ENCODE measurements at regions not wholly inside any gene's neighbourhood (a gene's known extent, or its start where the extent isn't known, plus 50 kb on each side); places are given as distances from the start of the nearest gene placed in this dataset.

- DNase-seq (ENCODE audit: low read depth) = no peak
Observed at GRCh38 chr15:53462651-53463050, 296.8 kb downstream of the WDR72 start.

GRCh38 chr15:53461677-53462076 is 297.8 kb downstream of the WDR72 start:
- DNase-seq (ENCODE audit: low read depth) = no peak

- DNase-seq (ENCODE audit: low read depth) = no peak
Observed at GRCh38 chr15:53458736-53459135, 300.7 kb downstream of the WDR72 start.

- no peak for DNase-seq (ENCODE audit: low read depth)
Observed at GRCh38 chr15:53457479-53457878, 302.0 kb downstream of the WDR72 start.

- no peak for DNase-seq (ENCODE audit: low read depth)
Observed at GRCh38 chr15:53454843-53455721, 304.4 kb downstream of the WDR72 start.

- DNase-seq (ENCODE audit: low read depth) = no peak
Observed at GRCh38 chr15:53454535-53454842, 305.0 kb downstream of the WDR72 start.

- no peak for DNase-seq (ENCODE audit: low read depth)
Observed at GRCh38 chr15:53453253-53454105, 306.0 kb downstream of the WDR72 start.

GRCh38 chr15:53448232-53449015 is 311.0 kb downstream of the WDR72 start:
- no peak for DNase-seq (ENCODE audit: low read depth)

- no peak for DNase-seq (ENCODE audit: low read depth)
Observed at GRCh38 chr15:53447742-53448141, 311.7 kb downstream of the WDR72 start.

- DNase-seq (ENCODE audit: low read depth) = no peak
Observed at GRCh38 chr15:53447053-53447574, 312.3 kb downstream of the WDR72 start.

- no peak for DNase-seq (ENCODE audit: low read depth)
Observed at GRCh38 chr15:53446376-53446775, 313.1 kb downstream of the WDR72 start.

GRCh38 chr15:53445531-53445930 is 313.9 kb downstream of the WDR72 start:
- no peak for DNase-seq (ENCODE audit: low read depth)

- DNase-seq (ENCODE audit: low read depth) = no peak
Observed at GRCh38 chr15:53437985-53438841, 321.2 kb downstream of the WDR72 start.

- no peak for DNase-seq (ENCODE audit: low read depth)
Observed at GRCh38 chr15:53437366-53437765, 322.1 kb downstream of the WDR72 start.

GRCh38 chr15:53434174-53434678 is 325.2 kb downstream of the WDR72 start:
- no peak for DNase-seq (ENCODE audit: low read depth)

GRCh38 chr15:53416219-53416940 is 343.1 kb downstream of the WDR72 start:
- no peak for DNase-seq (ENCODE audit: low read depth)

- DNase-seq (ENCODE audit: low read depth) = no peak
Observed at GRCh38 chr15:53414167-53414566, 345.3 kb downstream of the WDR72 start.

- no peak for DNase-seq (ENCODE audit: low read depth)
Observed at GRCh38 chr15:53412542-53412941, 346.9 kb downstream of the WDR72 start.

GRCh38 chr15:53404930-53405493 is 354.5 kb downstream of the WDR72 start:
- no peak for DNase-seq (ENCODE audit: low read depth)

GRCh38 chr15:53401503-53401902 is 358.0 kb downstream of the WDR72 start:
- no peak for DNase-seq (ENCODE audit: low read depth)
